GM18519 (cell line): ENCODE measurements at regions not wholly inside any gene's neighbourhood (a gene's known extent, or its start where the extent isn't known, plus 50 kb on each side); places are given as distances from the start of the nearest gene placed in this dataset.
"Not testable (repeated sequence)": the region's sequence is repeated elsewhere in the genome, so short reads cannot be mapped to it uniquely, and the experiment has no call there.

Experiments used
- ATAC-seq: cut with Tn5 transposase; IDR thresholded peaks from one replicate; pipeline ENCODE4 v1.9.1; 2021; ENCODE audit warnings: mild to moderate bottlenecking, moderate library complexity; ENCODE audit not compliant: unreplicated experiment, low FRiP score

DNA sequence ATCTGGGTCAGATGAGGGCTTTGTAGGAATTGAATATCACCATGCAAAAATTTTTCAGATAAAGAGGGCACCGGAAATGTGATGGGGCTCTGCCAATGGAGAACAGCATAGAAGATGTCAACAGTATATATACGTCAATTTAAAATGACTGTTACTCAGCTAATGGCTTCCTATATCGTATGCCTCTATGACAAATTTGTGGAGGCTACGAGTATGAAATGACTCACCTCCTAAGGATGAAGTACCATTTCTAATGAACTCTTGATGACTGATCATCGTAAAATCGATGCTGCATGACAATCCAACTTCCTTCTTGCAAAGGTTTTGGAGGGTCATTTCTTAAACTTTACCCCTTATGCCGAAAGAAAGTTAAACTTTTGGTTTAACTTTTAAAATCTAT is 450.3 kb upstream of the ZP4 start:
- no peak for ATAC-seq

DNA sequence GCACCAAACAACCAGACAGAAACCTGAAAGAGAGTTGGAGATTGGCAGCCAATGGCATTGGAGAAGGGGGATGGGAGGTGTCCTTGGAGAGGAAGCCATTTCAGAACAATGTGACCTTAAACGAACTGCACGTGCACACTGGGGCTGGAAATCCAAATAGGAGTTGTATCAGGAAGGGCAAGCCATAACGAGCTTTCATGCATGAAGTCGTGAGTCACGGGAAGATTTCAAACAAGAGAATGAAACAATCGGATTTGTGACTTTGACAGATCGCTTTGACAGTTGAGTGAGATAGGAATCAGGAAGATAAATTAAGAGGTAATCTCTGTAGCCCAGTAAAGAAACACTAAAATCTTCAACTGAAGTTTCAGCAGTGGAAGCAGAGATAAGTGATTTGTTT is 445.8 kb upstream of the ZP4 start:
- no peak for ATAC-seq

- no peak for ATAC-seq
These were observed 443.4 kb upstream of the ZP4 start for GRCh38 chr1:238334170-238334569.

GRCh38 chr1:238331557-238331956 is 440.8 kb upstream of the ZP4 start:
- no peak for ATAC-seq

DNA sequence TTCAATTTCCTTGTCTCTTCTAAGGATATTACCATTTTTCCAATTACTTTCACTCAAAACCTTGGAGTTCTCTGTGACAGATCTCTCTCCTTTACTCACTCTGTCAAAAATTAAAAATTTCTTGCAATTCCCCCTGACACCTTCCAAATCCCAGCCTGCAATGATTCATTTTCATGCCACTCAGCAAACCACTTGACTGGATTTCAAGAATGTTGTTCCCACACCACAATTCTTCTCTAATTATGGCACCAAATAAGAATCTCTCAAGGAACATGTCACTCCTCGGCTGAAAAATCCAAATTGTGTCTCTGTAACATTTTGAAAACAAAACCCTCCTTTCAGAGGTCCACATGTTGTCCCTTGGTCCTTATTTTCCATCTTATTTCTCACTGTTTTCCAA is 438.9 kb upstream of the ZP4 start:
- no peak for ATAC-seq

DNA sequence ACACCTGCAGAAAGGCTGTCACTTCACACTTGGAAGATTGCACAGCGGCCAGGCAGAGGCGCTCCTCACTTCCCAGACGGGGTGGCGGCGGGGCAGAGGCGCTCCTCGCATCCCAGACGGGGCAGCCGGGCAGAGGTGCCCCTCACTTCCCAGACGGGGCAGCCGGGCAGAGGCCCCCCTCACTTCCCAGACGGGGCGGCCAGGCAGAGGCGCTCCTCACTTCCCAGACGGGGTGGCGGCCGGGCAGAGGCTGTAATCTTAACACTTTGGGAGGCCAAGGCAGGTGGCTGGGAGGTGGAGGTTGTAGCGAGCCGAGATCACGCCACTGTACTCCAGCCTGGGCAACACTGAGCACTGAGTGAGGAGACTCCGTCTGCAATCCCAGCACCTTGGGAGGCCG is 436.3 kb upstream of the ZP4 start:
- ATAC-seq = not testable (repeated sequence)

DNA sequence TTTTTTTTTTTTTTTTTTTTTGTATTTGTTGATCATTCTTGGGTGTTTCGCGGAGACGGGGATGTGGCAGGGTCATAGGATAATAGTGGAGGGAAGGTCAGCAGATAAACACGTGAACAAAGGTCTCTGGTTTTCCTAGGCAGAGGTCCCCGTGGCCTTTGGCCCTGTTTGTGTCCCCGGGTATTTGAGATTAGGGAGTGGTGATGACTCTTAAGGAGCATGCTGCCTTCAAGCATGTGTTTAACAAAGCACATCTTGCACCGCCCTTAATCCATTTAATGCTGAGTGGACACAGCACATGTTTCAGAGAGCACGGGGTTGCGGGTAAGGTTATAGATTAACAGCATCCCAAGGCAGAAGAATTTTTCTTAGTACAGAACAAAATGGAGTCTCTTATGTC is 435.8 kb upstream of the ZP4 start:
- not testable (repeated sequence) for ATAC-seq

- no peak for ATAC-seq
These were observed 433.6 kb upstream of the ZP4 start for GRCh38 chr1:238324211-238324864.

DNA sequence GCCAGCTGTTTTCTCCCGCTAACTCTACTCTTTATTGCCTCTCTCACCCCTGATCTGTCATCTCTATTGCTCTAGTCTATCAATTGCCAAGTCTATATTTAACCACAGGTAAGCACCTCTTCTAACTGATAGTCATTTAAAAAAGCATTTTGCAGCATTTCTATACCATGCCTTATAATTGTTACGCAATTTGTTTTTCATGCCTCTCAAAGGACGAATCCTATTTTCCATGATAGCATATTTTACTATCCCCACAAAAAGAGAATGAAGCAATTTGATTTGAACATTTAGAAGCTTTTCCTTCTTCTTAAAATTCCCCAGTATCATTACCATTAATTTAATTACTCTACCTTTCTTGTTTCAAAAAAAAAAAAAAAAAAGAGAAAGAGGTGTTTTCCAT is 432.8 kb upstream of the ZP4 start:
- ATAC-seq = no peak

DNA sequence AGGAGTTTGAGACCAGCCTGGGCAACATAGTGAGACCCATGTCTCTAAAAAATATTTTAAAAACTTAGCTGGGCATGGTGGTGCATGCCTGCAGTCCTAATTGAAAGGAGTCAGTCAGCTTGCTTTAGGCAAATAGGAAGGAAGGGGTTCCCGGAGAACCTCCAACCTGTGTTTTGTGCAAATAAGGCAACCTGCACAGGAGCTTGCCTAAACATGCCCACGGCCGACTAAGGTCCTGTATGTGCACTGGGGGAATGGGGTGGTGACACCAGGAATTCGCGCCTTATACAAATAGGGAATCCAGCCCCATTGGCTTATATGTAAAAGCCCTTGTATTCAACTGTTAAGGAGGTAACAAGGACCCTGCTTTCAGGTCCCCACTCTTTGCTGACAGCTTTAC is 429.2 kb upstream of the ZP4 start:
- ATAC-seq = no peak

GRCh38 chr1:238318294-238319110 is 427.8 kb upstream of the ZP4 start:
- ATAC-seq = no peak

- no peak for ATAC-seq
These were observed 422.2 kb upstream of the ZP4 start for GRCh38 chr1:238312969-238313368.

DNA sequence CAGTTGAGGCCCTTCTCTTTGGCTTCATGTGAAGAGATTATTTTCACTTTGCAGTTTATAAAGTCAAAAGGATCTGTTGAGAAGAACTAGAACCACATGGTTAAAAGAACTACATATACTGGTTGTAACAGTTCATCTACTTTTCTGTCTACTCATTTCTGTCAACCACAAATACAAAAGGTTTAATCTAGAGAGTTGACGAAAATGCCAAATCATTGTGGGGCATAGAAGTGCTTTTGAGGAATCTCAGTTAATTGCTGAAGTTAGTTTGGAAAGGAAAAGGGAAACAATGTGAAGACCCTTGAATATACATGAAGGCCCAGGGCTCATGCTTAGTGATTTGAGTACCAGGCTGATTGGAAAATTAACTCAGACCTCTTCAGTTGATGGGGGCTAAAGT is 415.7 kb upstream of the ZP4 start:
- no peak for ATAC-seq

DNA sequence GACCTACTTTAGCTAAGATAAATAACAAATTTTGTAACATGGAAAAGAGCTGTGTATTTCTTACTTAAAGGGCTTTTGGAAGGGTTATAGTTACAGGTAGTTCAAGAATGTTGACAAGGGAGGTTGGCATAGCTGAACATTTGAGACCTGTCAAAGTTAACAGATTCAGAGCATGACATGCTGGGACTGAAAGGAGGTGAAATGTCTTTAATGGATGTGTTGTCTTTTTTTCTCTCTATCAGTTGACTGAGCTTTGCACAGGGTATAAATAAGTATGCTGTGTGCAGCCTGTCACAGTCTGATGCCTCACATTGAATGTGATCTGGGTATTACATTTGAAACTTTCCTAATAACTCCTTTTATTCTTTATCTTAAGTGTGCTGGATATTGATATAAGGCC is 411.9 kb upstream of the ZP4 start:
- no peak for ATAC-seq

DNA sequence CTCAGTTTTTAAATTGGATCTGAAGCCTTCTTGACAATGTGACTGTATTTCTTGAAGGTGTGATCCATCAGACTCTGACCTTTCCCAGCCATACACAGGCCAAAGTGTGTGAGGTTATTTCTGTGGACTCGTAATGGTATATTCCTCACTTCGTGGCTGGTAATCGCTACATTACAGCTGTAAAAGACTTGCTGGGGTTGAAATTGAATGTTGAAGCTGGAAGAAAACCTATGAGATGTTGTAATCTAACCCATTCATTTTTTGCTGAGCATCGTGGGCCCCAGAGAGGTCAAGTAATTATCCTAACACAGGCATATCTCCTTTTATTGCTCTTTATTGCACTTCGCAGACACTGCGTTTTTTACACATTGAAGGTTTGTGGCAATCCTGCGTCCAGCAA is 405.6 kb upstream of the ZP4 start:
- no peak for ATAC-seq

- no peak for ATAC-seq
These were observed 402.4 kb upstream of the ZP4 start for GRCh38 chr1:238293075-238293474.

GRCh38 chr1:238281418-238281817 is 390.7 kb upstream of the ZP4 start:
- ATAC-seq = no peak

GRCh38 chr1:238279694-238280380 is 389.1 kb upstream of the ZP4 start:
- no peak for ATAC-seq

GRCh38 chr1:238272145-238272544 is 381.4 kb upstream of the ZP4 start:
- ATAC-seq = no peak

DNA sequence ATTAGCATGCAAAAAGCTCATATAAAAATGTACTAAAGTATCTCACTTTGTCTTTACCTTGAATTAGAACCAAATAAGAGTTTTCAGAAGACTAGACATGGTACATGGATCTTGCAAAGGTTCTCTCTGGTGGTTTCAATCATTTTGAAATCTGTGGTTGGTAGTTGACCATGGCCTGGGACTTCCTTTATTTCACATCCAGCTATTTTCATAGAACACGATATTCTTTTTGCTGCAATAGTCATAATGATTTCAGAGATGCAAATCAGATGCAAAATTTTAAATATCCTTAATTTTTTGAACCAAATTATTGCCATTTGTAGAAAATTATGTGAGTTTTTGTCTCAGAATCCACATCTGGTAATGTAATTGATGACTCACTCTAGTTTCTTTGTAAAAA is 375.1 kb upstream of the ZP4 start:
- no peak for ATAC-seq

DNA sequence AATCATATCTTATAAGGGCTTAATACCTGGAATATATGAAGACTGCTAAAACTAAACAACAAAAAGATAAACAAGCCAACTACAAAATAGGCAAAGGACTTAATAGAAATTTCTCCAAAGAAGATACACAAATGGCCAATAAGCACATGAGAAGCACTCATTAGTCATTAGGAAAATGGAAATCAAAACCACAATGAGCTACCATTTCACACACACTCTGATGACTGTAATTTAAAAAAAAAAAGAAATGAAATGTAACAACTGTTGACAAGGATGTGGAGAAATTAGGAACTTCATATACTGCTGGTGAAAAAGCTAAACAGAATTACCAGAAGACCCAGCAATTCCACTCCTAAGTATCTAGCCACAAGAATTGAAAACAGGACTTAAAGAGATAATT is 374.2 kb upstream of the ZP4 start:
- no peak for ATAC-seq

DNA sequence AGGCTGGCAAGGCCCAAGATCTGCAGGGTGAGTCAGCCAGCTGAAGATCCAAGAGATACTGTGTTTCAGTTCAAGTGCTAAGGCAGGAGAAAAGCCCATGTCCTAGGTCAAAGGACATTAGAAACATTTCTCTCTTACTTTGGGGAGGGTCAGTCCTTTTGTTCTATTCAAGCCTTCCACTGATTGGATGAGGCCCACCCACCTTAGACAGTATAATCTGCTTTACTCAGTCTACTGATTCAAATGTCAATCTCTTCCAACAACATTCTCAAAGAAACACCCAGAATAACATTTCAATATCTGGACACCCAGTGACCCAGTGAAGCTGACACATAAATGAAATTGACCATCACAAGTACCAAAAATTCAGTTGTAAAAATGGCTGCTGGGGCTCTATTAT is 367.8 kb upstream of the ZP4 start:
- ATAC-seq = no peak
